ENCODE measurements at regions not wholly inside any gene's neighbourhood (a gene's known extent, or its start where the extent isn't known, plus 50 kb on each side); places are given as distances from the start of the nearest gene placed in this dataset.

GRCh38 chr5:174608631-174609097 lies 115.7 kb upstream of the MSX2 start:
- H3K9me3 Mint-ChIP-seq: peaks cover 3% of the 10 kb centered on the region
- no peak overlapping the region for H3K4me3 Mint-ChIP-seq
- no peaks in the 10 kb centered on the region for H3K36me3 Mint-ChIP-seq (ENCODE audit: low read depth)
- peaks cover 9% of the 10 kb centered on the region for H3K27me3 Mint-ChIP-seq (ENCODE audit: low read depth)
- peaks cover 5% of the 10 kb centered on the region for H3K4me1 Mint-ChIP-seq
- no peak overlapping the region for H3K27ac Mint-ChIP-seq
- no peak for TF ChIP-seq CTCF (IDR thresholded peaks at IDR 0.05; ENCODE audit: unreplicated experiment in 3 of 3)

DNA sequence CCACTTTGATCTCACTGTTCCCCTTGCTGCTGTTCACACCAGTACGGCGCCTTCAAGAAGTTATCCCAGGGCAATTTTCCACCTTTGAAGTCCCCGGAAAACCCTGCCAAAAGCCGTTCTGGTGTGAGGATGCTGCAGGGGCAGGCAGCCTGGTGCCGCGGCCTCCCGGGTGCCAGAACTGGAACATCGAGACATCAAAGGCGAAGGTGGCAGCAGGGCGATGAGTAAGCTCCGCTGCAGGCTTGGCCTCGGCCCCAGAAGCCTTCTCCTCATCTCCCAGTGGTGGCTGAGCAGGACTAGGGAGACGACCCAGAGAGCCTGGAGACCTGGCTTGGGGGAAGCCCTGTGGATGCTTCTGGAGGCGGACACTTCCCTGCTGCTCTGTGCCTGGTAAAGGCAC lies 115.3 kb upstream of the MSX2 start:
- no peak overlapping the region for H3K27ac Mint-ChIP-seq
- peaks cover 9% of the 10 kb centered on the region for H3K27me3 Mint-ChIP-seq (ENCODE audit: low read depth)
- TF ChIP-seq CTCF (IDR thresholded peaks at IDR 0.05; ENCODE audit: unreplicated experiment in 3 of 3): no peak
- H3K36me3 Mint-ChIP-seq (ENCODE audit: low read depth): no peaks in the 10 kb centered on the region
- H3K4me3 Mint-ChIP-seq: no peak overlapping the region
- peaks cover 5% of the 10 kb centered on the region for H3K4me1 Mint-ChIP-seq
- H3K9me3 Mint-ChIP-seq: peaks cover under 1% of the 10 kb centered on the region

- Mint-ChIP-seq H3K36me3 (ENCODE audit: low read depth) (no peaks in the 10 kb centered on the region), H3K4me1 (peaks cover 5% of the 10 kb centered on the region), H3K27me3 (ENCODE audit: low read depth) (peaks cover 12% of the 10 kb centered on the region), H3K27ac (no peak overlapping the region), H3K4me3 (no peak overlapping the region), H3K9me3 (peaks cover 3% of the 10 kb centered on the region)
- TF ChIP-seq CTCF (IDR thresholded peaks at IDR 0.05; ENCODE audit: unreplicated experiment in 3 of 3): no peak
Observed at GRCh38 chr5:174610968-174611367, 113.4 kb upstream of the MSX2 start.

DNA sequence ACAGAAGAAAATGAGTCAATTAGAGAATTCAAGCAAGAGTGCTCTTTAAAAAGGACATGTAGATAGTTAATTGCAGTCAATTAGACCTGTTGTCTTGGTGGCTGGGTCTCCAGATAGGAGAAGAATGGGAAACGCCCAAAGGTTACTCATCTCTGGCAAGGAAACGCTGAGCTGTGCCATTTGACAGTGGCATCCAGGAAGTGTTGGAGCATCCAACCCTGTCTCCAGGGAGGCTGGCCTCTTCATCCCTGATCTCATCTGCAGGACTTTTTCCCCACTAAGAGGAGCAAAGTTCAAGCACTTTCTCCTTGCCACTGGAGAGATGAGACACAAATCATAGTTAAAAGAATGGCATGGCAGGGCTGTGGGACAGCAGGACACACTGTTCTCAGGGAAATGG lies 111.7 kb upstream of the MSX2 start:
- no peak overlapping the region for H3K27ac Mint-ChIP-seq
- H3K4me3 Mint-ChIP-seq: no peak overlapping the region
- no peaks in the 10 kb centered on the region for H3K36me3 Mint-ChIP-seq (ENCODE audit: low read depth)
- no peak for TF ChIP-seq CTCF (IDR thresholded peaks at IDR 0.05; ENCODE audit: unreplicated experiment in 3 of 3)
- H3K4me1 Mint-ChIP-seq: peaks cover 10% of the 10 kb centered on the region
- peaks cover 3% of the 10 kb centered on the region for H3K9me3 Mint-ChIP-seq
- peaks cover 12% of the 10 kb centered on the region for H3K27me3 Mint-ChIP-seq (ENCODE audit: low read depth)

DNA sequence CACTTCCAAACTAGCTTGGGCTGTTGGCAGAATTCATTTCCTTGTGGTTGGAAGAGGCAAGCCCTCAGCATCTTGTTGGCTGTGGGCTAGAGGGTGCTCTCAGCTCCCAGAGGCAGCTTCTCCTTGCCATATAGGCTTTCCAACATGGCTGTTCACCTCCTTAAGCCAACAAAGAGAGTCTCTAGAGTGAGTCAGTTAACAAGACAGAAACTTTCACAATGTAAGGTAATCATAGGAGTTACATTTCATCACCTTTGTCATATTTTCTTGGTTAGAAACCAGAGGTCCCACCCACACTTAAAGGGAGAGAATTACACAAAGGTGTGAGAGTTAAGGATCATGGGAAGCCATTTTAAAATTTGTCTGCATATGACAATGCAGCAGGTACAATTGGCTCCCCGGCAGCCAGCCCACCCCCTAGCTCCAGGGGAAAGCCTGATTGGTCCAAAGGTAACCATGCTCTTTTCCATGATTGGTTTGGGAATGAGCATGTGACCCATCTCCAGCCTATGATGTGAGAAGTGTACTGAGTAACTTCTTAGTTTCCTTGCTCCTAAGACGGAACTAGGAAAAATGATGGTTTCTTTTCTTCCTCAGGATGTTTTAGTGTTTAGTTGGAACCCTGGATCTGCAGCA lies 109.8 kb upstream of the MSX2 start:
- H3K27me3 Mint-ChIP-seq (ENCODE audit: low read depth): peaks cover 16% of the 10 kb centered on the region
- H3K36me3 Mint-ChIP-seq (ENCODE audit: low read depth): no peaks in the 10 kb centered on the region
- no peak for TF ChIP-seq CTCF (IDR thresholded peaks at IDR 0.05; ENCODE audit: unreplicated experiment in 3 of 3)
- peaks cover 23% of the 10 kb centered on the region for H3K4me1 Mint-ChIP-seq
- no peak overlapping the region for H3K4me3 Mint-ChIP-seq
- no peak overlapping the region for H3K27ac Mint-ChIP-seq
- peaks cover 3% of the 10 kb centered on the region for H3K9me3 Mint-ChIP-seq

DNA sequence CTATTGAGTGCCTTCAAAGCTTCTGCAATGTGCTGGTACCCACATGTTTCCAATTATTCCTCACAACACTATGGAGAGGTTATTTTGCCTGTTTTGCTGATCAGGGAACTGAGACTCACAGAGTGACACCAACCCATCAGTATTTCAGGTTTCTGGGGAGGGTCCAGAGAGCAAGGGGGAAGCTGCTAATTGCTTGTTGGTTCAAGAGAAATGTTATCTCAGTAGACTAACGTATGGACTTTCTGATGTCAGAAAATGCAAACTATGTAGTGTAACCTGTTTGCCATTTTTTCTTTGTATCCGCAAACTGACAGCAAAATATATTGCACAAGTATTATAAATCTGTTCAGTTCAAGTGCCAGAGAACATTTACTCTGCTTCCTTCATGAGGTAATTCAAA lies 108.3 kb upstream of the MSX2 start:
- Mint-ChIP-seq H3K4me3 (no peak overlapping the region), H3K27ac (no peak overlapping the region), H3K9me3 (peaks cover 3% of the 10 kb centered on the region), H3K27me3 (ENCODE audit: low read depth) (peaks cover 25% of the 10 kb centered on the region), H3K36me3 (ENCODE audit: low read depth) (no peaks in the 10 kb centered on the region), H3K4me1 (peaks cover 23% of the 10 kb centered on the region)
- TF ChIP-seq CTCF (IDR thresholded peaks at IDR 0.05; ENCODE audit: unreplicated experiment in 3 of 3): no peak

All from nephron (organoid).